HuH-7.5 (cell line): ENCODE measurements at regions not wholly inside any gene's neighbourhood (a gene's known extent, or its start where the extent isn't known, plus 50 kb on each side); places are given as distances from the start of the nearest gene placed in this dataset.
"Not testable (repeated sequence)": the region's sequence is repeated elsewhere in the genome, so short reads cannot be mapped to it uniquely, and the experiment has no call there.

ENCODE experiments used
- DNase-seq: peaks from one replicate; pipeline ENCODE4 v3.0.0; 2011; ENCODE audit warnings: low spot score

DNA sequence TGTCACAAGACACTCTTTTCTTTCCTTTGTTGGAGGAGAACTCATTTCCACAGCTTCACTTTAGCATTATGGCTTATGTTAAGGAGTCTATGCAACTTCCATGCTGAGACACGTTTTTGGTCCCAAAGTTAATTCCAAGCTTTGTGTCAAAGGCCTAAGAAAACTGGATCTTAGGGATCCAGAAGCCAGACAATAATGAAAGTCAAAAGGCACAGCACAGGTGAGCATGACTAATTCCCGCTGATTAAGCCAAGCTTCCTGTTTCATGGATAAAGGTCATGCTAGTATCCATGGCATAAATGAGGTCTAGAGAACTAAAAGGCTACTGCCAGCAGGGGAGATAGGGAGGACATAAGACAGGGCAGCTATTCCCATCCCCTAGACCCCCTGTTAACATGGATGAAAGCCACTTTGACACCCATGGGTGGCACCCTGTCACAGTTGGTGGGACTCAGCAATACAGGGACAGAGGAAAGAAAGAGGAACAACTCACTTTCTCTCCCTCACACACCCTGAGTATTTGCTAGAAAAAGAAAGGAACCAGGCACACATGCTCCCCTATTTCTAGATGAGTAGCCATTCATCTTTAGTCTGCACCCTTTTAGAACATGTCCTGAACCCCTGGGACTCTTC is 438.1 kb upstream of the CDH9 start:
- DNase-seq, result no peak

DNA sequence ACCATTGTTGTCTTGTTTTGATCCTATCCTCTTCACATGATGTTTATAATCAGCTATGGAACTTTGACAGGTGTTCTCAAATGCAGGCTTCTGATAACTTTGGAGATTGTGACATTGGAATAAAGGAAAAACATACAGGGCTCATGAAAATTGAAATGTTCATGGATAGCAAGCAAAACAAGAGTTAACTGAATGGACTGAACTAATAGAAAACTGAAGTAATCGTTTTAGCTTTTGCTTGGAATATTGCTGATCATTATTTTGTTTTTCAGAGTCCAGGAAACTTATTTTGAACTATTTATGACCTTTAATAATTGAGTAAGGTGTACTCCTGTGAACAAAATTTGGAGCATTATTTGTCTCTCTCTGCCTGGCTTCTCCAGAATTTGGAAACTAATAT is 436.7 kb upstream of the CDH9 start:
- DNase-seq, result no peak

GRCh38 chr5:27474395-27474794 is 436.0 kb upstream of the CDH9 start:
- no peak for DNase-seq

- DNase-seq, result no peak
Observed at GRCh38 chr5:27474047-27474309, 435.6 kb upstream of the CDH9 start.

DNA sequence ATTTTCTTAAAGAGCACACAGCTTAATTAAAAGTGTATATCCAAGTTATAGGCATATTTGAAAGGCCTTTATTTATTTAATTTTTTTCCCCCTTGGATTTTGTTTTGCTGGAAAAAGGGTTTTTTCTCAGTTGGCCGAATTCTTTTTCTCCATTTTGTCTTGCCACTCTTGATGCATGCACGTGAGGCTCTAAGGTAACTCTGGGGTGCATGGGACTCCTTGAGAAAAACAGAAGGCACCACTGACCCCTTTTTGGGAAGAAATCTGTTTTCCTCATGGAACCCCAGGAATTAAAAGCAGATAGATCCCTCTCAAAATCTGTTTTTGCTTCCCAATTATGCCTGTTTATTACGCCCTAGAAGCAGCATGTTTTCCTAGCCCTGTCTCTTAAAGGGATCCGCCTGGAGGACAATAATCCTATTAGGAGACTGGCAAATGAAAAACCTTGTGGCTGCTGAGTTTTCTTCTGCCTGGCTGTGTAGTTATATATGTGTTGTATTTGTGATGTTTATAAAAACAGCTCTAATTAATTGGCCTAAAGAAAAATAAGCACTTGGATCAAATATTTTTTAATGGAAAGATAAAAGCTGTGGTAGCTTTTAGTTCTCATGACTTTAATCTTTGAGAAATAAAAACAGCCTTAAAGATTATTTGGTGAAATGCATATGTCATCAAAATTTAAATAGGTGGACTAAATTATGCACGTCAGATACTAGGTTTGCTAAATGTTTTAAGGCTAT is 435.1 kb upstream of the CDH9 start:
- DNase-seq, result no peak

- DNase-seq, result no peak
Observed at GRCh38 chr5:27472871-27473270, 434.5 kb upstream of the CDH9 start.

DNA sequence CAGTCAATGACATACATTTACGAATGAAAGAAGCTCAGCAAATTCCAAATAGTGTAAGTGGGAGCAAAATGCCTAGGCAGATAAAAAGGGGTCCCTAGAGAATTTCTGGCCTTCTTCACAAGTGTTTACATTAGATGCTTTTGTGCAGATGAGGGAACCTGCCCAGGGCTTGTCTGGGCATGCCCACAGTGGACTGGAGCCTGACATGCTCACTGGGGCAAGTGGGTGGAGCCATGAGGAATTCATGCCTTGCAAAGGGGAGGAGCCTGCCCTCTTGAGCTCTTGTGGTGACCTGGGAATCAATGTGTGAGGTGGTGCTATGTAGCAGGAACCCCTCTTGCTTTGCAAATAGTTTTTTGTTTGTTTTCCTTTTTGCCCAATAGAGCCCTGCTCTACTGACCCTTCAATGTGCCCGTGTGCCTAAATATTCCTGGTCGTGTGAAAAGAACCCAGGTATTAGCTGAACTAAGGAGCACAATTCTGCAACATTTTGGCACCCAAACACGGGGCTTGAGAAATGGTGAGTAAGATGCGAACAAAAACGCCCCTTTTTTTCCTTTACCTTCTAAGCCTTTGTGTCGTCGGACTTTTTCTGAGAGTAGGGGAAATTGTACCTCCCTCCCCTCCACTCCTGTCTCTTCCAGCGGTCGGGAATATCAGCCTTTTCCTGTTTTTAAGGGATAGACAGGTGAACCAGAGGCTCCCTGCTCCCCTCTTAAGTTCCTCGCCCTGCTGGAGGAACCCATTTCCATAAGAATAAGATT is 433.8 kb upstream of the CDH9 start:
- no peak for DNase-seq

GRCh38 chr5:27466959-27467358 is 428.6 kb upstream of the CDH9 start:
- DNase-seq, result no peak

GRCh38 chr5:27465140-27465539 is 426.8 kb upstream of the CDH9 start:
- no peak for DNase-seq

- no peak for DNase-seq
Observed at GRCh38 chr5:27463446-27464149, 425.2 kb upstream of the CDH9 start.

GRCh38 chr5:27462936-27463335 is 424.6 kb upstream of the CDH9 start:
- no peak for DNase-seq

- DNase-seq, result no peak
Observed at GRCh38 chr5:27458287-27458686, 419.9 kb upstream of the CDH9 start.

- DNase-seq, result no peak
Observed at GRCh38 chr5:27451377-27451776, 413.0 kb upstream of the CDH9 start.

GRCh38 chr5:27450607-27451006 is 412.2 kb upstream of the CDH9 start:
- no peak for DNase-seq

DNA sequence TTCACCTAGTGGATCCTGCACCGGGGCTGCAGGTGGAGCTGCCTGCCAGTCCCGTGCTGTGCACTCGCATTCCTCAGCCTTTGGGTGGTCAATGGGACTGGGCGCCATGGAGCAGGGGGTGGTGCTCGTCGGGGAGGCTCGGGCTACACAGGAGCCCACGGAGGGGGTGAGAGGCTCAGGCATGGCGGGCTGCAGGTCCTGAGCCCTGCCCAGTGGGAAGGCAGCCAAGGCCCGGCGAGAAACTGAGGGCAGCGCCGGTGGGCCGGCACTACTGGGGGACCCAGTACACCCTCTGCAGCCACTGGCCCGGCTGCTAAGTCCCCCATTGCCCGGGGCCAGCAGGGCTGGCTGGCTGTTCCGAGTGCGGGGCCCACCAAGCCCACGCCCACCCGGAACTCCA is 401.0 kb upstream of the CDH9 start:
- not testable (repeated sequence) for DNase-seq

DNA sequence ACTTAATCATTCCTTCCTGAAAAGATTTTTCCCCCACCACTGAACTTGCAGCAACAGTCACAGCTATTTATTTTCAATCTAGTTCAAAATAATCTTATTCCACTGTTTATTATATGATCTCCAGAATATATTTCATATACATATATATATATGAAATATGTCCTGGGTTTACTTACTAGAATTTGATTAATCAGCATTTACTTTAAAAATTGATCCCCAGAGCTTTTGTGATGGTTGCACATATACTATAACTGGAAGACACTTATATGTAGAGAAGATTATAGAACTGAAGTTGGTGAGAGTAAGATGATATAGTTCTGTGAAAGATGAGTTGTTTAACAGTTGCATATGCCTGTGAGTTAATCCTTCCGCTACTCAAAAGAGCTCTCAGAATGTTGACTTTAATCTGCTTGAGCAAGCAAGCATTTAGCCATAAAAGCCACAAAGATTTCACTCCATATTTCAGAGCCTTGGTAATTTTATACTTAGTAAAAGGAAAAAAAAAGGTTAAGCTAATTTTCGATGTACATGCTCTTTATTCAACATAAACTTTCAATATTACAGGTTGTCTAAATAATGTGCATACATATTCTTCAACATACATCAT is 399.3 kb upstream of the CDH9 start:
- DNase-seq, result no peak

GRCh38 chr5:27434335-27434734 is 395.9 kb upstream of the CDH9 start:
- no peak for DNase-seq

DNA sequence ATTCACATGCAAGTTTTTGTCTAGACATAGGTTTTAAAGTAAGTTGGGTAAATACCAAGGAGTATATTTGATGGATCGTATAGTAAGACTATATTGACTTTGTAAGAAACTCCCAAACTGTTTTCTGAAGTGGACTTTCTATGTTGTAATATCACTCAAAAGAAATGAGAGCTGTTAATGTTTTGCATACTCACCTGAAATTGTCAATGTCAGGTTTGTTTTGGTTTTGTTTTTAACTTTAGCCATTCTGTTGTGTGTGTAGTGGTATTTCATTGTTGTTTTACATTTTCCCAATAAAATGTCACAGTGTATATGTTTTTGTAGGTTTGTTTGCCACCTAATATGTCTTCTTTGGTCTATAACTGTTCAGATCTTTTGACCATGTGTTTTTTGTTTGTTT is 375.7 kb upstream of the CDH9 start:
- no peak for DNase-seq

DNA sequence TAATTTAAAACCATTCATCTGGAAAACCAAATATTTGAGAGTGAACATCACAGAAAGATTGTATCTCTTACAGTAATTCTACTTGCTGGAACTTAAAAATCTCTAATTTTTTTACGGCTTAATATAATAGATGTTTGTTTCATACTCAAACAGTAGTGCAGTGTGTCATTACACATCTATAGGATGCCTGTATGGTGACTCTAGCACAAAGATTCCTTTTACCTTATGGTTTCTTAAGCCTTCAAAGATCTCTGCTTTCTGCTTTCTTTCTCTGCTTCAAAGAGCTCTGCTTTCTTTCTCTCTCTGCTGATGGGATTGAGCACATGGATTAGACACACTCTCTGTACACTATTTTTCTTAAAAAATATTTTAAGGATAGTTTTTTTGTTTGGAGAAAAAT is 374.0 kb upstream of the CDH9 start:
- no peak for DNase-seq

DNA sequence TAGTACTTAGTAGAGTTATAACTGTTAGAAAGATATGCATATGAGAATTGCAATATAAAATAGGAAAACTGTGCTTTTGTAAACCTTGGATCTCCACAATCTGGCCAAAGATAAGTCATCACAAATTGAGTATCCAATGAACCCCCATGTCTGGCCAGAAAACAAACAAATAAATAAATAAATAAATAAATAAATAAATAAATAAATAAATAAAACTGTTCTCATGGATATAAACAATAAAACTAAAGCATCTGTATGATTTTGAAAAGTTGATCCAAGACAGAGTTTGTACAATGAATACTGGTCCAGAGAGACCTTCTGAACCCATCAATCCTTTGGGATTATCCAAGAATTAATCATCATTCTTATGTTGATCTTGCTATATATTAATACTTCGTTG is 367.6 kb upstream of the CDH9 start:
- DNase-seq, result no peak

DNA sequence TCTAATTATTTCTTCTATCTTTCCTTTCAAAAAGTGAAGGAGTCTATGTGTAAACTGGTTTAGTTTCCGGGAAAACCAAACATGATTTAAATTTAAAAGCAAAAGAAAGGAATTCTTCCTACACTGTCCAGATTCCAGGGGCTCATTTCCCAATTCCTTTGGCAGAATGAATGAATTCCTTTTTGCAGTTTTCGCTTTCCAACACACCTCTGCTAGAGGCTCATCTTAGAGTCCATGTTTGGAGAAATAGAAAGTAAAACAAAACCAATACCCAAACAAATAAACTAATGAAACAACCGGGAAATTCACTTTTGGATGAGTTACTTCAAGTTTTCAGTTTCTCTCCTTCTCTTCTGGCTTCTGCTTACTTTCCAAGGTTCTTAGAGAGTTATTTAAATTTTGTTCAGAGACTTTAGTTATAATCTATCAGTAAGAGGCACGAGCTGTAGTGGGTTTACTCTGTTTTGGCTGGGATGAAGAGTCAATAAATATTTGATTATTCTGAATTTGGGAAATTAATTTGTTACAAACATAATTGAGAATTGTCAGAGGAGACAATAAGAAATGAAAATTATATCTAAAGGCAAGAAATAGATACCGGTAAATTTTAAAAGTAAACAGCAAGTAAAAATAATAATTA is 365.0 kb upstream of the CDH9 start:
- no peak for DNase-seq

- no peak for DNase-seq
Observed at GRCh38 chr5:27402828-27403227, 364.4 kb upstream of the CDH9 start.
